Activated CD4-positive, alpha-beta T cell treated with anti-CD3 and anti-CD28 coated beads, Interleukin-2, amount 10 ng/mL, durations not matched to agents 7 days and 5 days (primary cell): ENCODE measurements at regions not wholly inside any gene's neighbourhood (a gene's known extent, or its start where the extent isn't known, plus 50 kb on each side); places are given as distances from the start of the nearest gene placed in this dataset.
"Not testable (repeated sequence)": the region's sequence is repeated elsewhere in the genome, so short reads cannot be mapped to it uniquely, and the experiment has no call there.

Experiments
- CTCF ChIA-PET: fragments of 350-600 bp; sonication (Branson Sonifier 250); formaldehyde crosslinking; loops from one replicate; lab custom pipeline; 2021; ENCODE audit warnings: antibody characterized with exemption; lab: Charles Lee
- POLR2A ChIA-PET: fragments of 350-600 bp; sonication (Branson Sonifier 250); formaldehyde crosslinking; loops from one replicate; lab custom pipeline; 2021; ENCODE audit warnings: antibody characterized with exemption; lab: Charles Lee
- DNase-seq: peaks from one replicate; pipeline ENCODE4 v3.0.0-alpha.2; 2020
- H3K27ac Mint-ChIP-seq: one replicate; pipeline ENCODE4 v1.8.0; 2021; ENCODE audit warnings: mild to moderate bottlenecking, moderate library complexity, mixed read lengths
- H3K27me3 Mint-ChIP-seq: one replicate; pipeline ENCODE4 v1.8.0; 2021; ENCODE audit warnings: mixed read lengths
- H3K36me3 Mint-ChIP-seq: one replicate; pipeline ENCODE4 v1.8.0; 2021; ENCODE audit warnings: low read depth, mixed read lengths
- H3K4me1 Mint-ChIP-seq: one replicate; pipeline ENCODE4 v1.8.0; 2021; ENCODE audit warnings: mixed read lengths
- H3K4me3 Mint-ChIP-seq: one replicate; pipeline ENCODE4 v1.8.0; 2021; ENCODE audit warnings: mild to moderate bottlenecking, moderate library complexity, mixed read lengths
- H3K9me3 Mint-ChIP-seq: one replicate; pipeline ENCODE4 v1.8.0; 2021; ENCODE audit warnings: mixed read lengths

- DNase-seq: no peak
These were observed 624.2 kb downstream of the COL12A1 start for GRCh38 chr6:74581681-74582080.

DNA sequence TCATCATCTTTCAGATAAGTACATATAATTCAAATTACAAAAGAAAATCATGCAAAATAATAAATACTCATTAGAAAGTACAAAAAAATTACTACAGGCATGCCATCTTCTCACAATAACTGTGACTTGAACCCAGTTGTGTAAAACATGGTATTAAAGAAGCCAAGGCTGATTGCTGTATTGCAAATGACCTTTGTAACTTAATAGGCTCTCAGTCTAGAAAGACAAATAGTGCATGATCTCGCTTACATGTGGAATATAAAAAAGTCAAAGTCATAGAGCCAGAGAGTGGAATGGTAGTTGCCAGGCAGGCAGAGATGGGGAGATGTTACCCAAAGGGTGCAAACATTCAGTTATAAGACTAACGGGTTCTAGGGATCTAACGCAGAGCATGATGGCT lies 626.1 kb downstream of the COL12A1 start:
- no peaks in the 10 kb centered on the region for H3K27me3 Mint-ChIP-seq
- no peak for DNase-seq
- ChIA-PET POLR2A (no interaction called here), CTCF (no interaction called here)
- H3K36me3 Mint-ChIP-seq: no peaks in the 10 kb centered on the region
- no peak overlapping the region for H3K27ac Mint-ChIP-seq
- no peaks in the 10 kb centered on the region for H3K4me1 Mint-ChIP-seq
- no peaks in the 10 kb centered on the region for H3K9me3 Mint-ChIP-seq
- no peak overlapping the region for H3K4me3 Mint-ChIP-seq

More at GRCh38 chr6:74581681-74582080, 624.2 kb downstream of the COL12A1 start:
- Mint-ChIP-seq H3K9me3 (no peaks in the 10 kb centered on the region), H3K27ac (no peak overlapping the region), H3K4me3 (no peak overlapping the region), H3K36me3 (no peaks in the 10 kb centered on the region), H3K4me1 (no peaks in the 10 kb centered on the region), H3K27me3 (no peaks in the 10 kb centered on the region)
- CTCF ChIA-PET: no interaction called here
- POLR2A ChIA-PET: no interaction called here

DNA sequence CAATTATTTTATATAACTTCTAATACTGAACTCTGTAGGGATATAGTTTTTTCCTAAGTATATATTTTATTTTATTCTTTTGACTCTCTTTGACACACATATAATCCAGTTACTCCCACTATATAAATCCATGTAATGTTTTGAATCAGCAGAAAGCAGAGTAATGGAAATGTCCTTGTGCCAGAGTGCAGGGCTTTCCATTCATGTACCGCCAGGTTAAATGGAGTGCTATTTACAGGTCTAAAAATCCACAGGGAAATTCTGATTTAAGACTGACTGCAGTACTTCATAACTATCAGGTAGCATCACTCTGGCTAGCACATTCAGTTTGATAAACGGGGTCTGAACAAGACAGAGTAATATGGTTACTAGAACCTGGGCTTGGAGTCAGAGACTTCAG lies 626.8 kb downstream of the COL12A1 start:
- no peak for DNase-seq
- Mint-ChIP-seq H3K36me3 (no peaks in the 10 kb centered on the region), H3K4me1 (no peaks in the 10 kb centered on the region), H3K27me3 (no peaks in the 10 kb centered on the region), H3K27ac (no peak overlapping the region), H3K9me3 (no peaks in the 10 kb centered on the region), H3K4me3 (no peak overlapping the region)
- ChIA-PET CTCF (no interaction called here), POLR2A (no interaction called here)

DNA sequence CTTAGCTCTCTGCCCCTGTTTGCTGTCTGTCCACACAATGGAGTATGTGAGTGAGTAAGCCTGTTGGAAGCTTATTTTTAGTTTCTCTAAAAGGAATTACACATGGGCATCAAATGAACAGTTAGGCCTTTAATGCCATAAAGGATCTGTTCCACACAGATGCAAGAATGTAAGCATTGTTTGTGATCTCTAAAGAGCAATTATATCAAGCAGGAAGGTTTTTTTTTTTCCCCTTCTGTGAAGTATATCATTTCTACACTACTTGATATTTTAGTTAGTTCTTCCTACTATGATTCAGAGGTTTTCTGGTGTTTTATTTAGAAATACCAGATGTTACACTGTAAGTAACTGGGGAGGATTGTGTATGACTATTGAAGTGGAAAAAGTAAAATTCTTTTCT lies 627.5 kb downstream of the COL12A1 start:
- CTCF ChIA-PET: no interaction called here
- Mint-ChIP-seq H3K36me3 (no peaks in the 10 kb centered on the region), H3K9me3 (no peaks in the 10 kb centered on the region), H3K4me1 (no peaks in the 10 kb centered on the region), H3K27ac (no peak overlapping the region), H3K4me3 (no peak overlapping the region), H3K27me3 (no peaks in the 10 kb centered on the region)
- POLR2A ChIA-PET: interaction anchor here (0.7 kb wide), 1 partner anchor 21 kb away, joined by 3 read pairs; no protein-coding TSS in a partner anchor
- DNase-seq: no peak

DNA sequence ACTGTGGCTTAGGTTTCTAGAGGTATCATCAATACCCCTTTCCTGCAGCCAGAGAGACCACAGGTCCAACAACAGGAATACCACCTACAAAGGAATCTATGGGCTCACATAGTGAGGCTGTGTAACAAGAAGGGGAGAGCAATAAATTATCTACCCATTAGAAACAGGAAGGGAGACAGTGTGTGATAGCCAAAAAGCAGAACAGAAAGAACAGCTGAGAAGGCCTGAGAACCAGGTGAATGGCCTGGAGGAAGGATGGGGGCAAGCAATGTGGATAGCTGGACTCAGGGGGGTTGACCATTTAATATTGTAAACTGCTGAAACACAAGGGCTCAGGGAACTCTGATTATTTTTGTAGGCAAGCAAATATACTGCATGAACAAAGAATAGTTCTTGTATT lies 628.2 kb downstream of the COL12A1 start:
- no peak overlapping the region for H3K27ac Mint-ChIP-seq
- H3K36me3 Mint-ChIP-seq: no peaks in the 10 kb centered on the region
- POLR2A ChIA-PET: interaction anchor here (0.7 kb wide), 1 partner anchor 22 kb away, joined by 3 read pairs; no protein-coding TSS in a partner anchor
- CTCF ChIA-PET: no interaction called here
- H3K9me3 Mint-ChIP-seq: no peaks in the 10 kb centered on the region
- H3K27me3 Mint-ChIP-seq: no peaks in the 10 kb centered on the region
- DNase-seq: no peak
- H3K4me1 Mint-ChIP-seq: no peaks in the 10 kb centered on the region
- H3K4me3 Mint-ChIP-seq: no peak overlapping the region

DNA sequence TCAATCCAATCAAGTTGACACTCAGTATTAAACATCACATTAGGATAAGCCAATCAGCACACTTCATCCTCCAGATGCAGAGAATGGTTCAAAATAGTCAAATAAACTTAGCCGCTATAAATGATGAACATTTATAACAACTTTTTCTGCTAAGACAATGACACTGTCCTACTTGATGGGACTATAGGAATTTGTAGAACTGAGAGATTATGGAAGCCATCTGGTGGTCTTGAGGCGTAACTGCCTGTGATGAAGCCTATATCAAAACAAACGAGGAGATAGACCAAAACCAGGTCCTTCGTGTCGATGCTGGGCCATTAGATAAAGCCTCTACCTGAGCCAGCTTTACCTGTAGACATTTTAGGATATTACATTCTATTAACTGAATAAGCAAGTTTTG lies 631.1 kb downstream of the COL12A1 start:
- no peaks in the 10 kb centered on the region for H3K4me1 Mint-ChIP-seq
- H3K4me3 Mint-ChIP-seq: no peak overlapping the region
- ChIA-PET POLR2A (no interaction called here), CTCF (no interaction called here)
- no peaks in the 10 kb centered on the region for H3K36me3 Mint-ChIP-seq
- no peaks in the 10 kb centered on the region for H3K27me3 Mint-ChIP-seq
- no peak for DNase-seq
- no peak overlapping the region for H3K27ac Mint-ChIP-seq
- no peaks in the 10 kb centered on the region for H3K9me3 Mint-ChIP-seq

DNA sequence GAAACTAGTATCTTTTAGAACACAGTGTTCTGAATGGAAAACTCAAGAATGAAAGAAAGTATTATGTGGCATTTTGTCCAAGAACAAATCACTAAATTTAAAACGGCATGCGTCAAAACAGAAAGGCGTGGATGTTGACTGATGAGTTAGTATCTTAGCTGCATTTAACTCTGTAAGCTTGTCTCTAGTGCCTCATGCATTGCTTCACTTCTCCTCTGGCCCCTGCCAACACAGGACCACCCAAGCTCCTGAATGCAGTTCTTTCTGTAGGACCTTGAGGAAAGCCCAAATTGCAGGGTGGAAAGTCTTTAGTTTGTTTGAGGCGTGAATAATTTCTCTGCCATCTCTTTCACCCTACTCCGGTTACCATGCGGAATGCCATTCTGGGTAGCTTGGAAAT lies 632.2 kb downstream of the COL12A1 start:
- H3K4me3 Mint-ChIP-seq: no peak overlapping the region
- DNase-seq: no peak
- H3K9me3 Mint-ChIP-seq: no peaks in the 10 kb centered on the region
- H3K36me3 Mint-ChIP-seq: no peaks in the 10 kb centered on the region
- ChIA-PET POLR2A (no interaction called here), CTCF (no interaction called here)
- H3K4me1 Mint-ChIP-seq: no peaks in the 10 kb centered on the region
- no peaks in the 10 kb centered on the region for H3K27me3 Mint-ChIP-seq
- H3K27ac Mint-ChIP-seq: no peak overlapping the region

DNA sequence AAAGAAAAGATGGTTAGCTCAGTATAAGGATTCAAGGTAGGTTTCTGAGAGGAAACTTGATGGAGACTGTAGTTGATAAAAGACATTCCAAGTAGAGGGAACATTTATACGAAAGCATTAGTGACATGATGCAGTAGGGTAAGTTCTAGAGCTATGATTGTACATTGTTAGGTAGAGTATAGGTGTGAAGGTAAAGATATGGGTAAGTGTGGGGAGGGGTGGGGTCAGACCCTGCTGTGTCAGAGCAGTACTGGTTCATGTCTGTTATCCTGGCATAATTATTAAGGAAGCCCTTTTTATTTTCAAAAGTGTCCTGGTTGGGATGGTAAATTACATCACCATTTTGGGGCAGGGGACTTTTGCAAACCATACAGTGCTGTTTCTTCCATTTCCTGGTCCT lies 635.8 kb downstream of the COL12A1 start:
- H3K36me3 Mint-ChIP-seq: no peaks in the 10 kb centered on the region
- CTCF ChIA-PET: no interaction called here
- no peak overlapping the region for H3K4me3 Mint-ChIP-seq
- no peak overlapping the region for H3K27ac Mint-ChIP-seq
- no peak for DNase-seq
- H3K27me3 Mint-ChIP-seq: no peaks in the 10 kb centered on the region
- POLR2A ChIA-PET: no interaction called here
- no peaks in the 10 kb centered on the region for H3K9me3 Mint-ChIP-seq
- H3K4me1 Mint-ChIP-seq: no peaks in the 10 kb centered on the region

- no peak overlapping the region for H3K27ac Mint-ChIP-seq
- ChIA-PET CTCF (interaction anchor here (0.7 kb wide), 1 partner anchor 655 kb away, joined by 3 read pairs; no protein-coding TSS in a partner anchor), POLR2A (no interaction called here)
- no peaks in the 10 kb centered on the region for H3K27me3 Mint-ChIP-seq
- H3K36me3 Mint-ChIP-seq: no peaks in the 10 kb centered on the region
- no peaks in the 10 kb centered on the region for H3K9me3 Mint-ChIP-seq
- no peak for DNase-seq
- H3K4me1 Mint-ChIP-seq: no peaks in the 10 kb centered on the region
- no peak overlapping the region for H3K4me3 Mint-ChIP-seq
These were observed 637.0 kb downstream of the COL12A1 start for GRCh38 chr6:74568861-74569260.

DNA sequence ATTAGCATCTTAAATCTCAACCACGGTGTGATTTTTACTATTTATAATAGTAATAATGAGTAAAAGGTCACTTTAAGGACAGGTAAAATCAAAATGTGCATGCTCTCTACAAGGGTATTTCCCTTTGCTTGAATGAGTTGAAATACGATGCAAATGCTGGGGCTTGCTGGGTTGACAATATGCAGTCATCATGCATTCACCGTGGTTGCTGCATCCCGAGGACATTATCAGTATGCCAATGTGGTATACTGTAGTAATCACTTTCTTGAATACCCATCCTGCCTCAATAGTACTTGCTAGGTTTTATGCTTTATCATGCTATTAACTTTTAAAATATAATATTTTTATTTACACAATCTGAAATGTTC lies 637.9 kb downstream of the COL12A1 start:
- H3K27me3 Mint-ChIP-seq, H3K27ac Mint-ChIP-seq, POLR2A ChIA-PET, H3K4me1 Mint-ChIP-seq, DNase-seq, H3K9me3 Mint-ChIP-seq, H3K36me3 Mint-ChIP-seq, H3K4me3 Mint-ChIP-seq, CTCF ChIA-PET: not testable (repeated sequence)

GRCh38 chr6:74567281-74567922 lies 638.5 kb downstream of the COL12A1 start:
- no peaks in the 10 kb centered on the region for H3K27me3 Mint-ChIP-seq
- H3K36me3 Mint-ChIP-seq: no peaks in the 10 kb centered on the region
- H3K4me1 Mint-ChIP-seq: no peaks in the 10 kb centered on the region
- CTCF ChIA-PET: no interaction called here
- H3K9me3 Mint-ChIP-seq: no peaks in the 10 kb centered on the region
- no peak overlapping the region for H3K4me3 Mint-ChIP-seq
- no peak overlapping the region for H3K27ac Mint-ChIP-seq
- POLR2A ChIA-PET: no interaction called here
- DNase-seq: no peak

- CTCF ChIA-PET: no interaction called here
- DNase-seq: no peak
- no peaks in the 10 kb centered on the region for H3K4me1 Mint-ChIP-seq
- no peaks in the 10 kb centered on the region for H3K36me3 Mint-ChIP-seq
- H3K27me3 Mint-ChIP-seq: no peaks in the 10 kb centered on the region
- no peak overlapping the region for H3K27ac Mint-ChIP-seq
- no peaks in the 10 kb centered on the region for H3K9me3 Mint-ChIP-seq
- no peak overlapping the region for H3K4me3 Mint-ChIP-seq
- POLR2A ChIA-PET: interaction anchor here (0.5 kb wide), 1 partner anchor 143 kb away, joined by 3 read pairs; no protein-coding TSS in a partner anchor
These were observed 648.6 kb downstream of the COL12A1 start for GRCh38 chr6:74557236-74557635.

DNA sequence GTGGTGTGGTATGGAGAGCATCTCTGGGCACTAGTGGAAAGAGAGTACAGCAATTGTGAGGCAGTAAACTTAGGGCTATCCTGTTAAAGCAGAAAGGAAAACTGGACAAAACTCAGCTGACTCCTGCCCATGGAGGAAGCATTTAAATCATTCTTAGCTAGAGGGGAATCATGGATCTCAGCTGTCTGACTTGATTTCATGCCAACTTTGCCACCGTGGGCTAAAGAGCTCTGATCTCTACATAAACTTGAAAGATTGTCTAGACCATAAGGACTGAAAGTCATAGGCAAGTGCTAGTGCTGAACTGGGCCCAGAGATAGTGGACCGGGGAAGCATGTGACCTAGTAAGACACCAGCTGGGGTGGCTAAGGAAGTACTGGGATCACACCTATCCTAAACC lies 651.8 kb downstream of the COL12A1 start:
- Mint-ChIP-seq H3K27ac (no peak overlapping the region), H3K9me3 (no peaks in the 10 kb centered on the region), H3K4me1 (no peaks in the 10 kb centered on the region), H3K27me3 (no peaks in the 10 kb centered on the region), H3K4me3 (no peak overlapping the region), H3K36me3 (no peaks in the 10 kb centered on the region)
- ChIA-PET CTCF (no interaction called here), POLR2A (no interaction called here)
- DNase-seq: no peak

- Mint-ChIP-seq H3K4me1 (no peaks in the 10 kb centered on the region), H3K4me3 (no peak overlapping the region), H3K36me3 (no peaks in the 10 kb centered on the region), H3K27me3 (no peaks in the 10 kb centered on the region), H3K9me3 (no peaks in the 10 kb centered on the region), H3K27ac (no peak overlapping the region)
- ChIA-PET POLR2A (no interaction called here), CTCF (no interaction called here)
- DNase-seq: no peak
These were observed 654.0 kb downstream of the COL12A1 start for GRCh38 chr6:74551896-74552295.
